Natural killer cell (primary cell): ENCODE measurements at regions not wholly inside any gene's neighbourhood (a gene's known extent, or its start where the extent isn't known, plus 50 kb on each side); places are given as distances from the start of the nearest gene placed in this dataset.

ENCODE experiments used
- ATAC-seq, 3 donors: fragments of 150-1000 bp in 2 of 3; fragments of 200-7000 bp in 1 of 3; cut with Tn5 transposase; 1 replicate in 1 of 3; 2 replicates in 2 of 3; pipeline ENCODE4 v1.10.0; 2021; ENCODE audit warnings: mild to moderate bottlenecking in 2 of 3, moderate library complexity in 2 of 3
- DNase-seq, 2 donors: peaks; one replicate each; pipeline versions ENCODE4 v3.0.0 to v3.0.0-alpha.2; 2013 to 2021; ENCODE audit warnings: mixed read lengths in 1 of 2
- H3K27ac ChIP-seq: one replicate; pipeline ENCODE4 v1.5.1; 2013; ENCODE audit warnings: mild to moderate bottlenecking, low read length
- H3K27me3 ChIP-seq: one replicate; pipeline ENCODE4 v1.6.1; 2013; ENCODE audit warnings: low read length; ENCODE audit not compliant: control insufficient read depth, insufficient read depth
- H3K36me3 ChIP-seq: one replicate; pipeline ENCODE4 v1.6.1; 2013; ENCODE audit warnings: low read length; ENCODE audit not compliant: control insufficient read depth, insufficient read depth
- H3K4me1 ChIP-seq: one replicate; pipeline ENCODE4 v1.6.1; 2013; ENCODE audit warnings: low read length; ENCODE audit not compliant: control insufficient read depth, insufficient read depth
- H3K4me3 ChIP-seq: one replicate; pipeline ENCODE4 v1.5.1; 2013; ENCODE audit warnings: low read length
- H3K9me3 ChIP-seq: one replicate; pipeline ENCODE4 v1.6.1; 2013; ENCODE audit warnings: low read length; ENCODE audit not compliant: control insufficient read depth, insufficient read depth
- H3K27ac Mint-ChIP-seq, 2 donors: one replicate each; pipeline ENCODE4 v1.8.0; 2022; ENCODE audit warnings: mild to moderate bottlenecking in 2 of 2, mixed read lengths in 2 of 2, moderate library complexity in 1 of 2
- H3K27me3 Mint-ChIP-seq, 2 donors: one replicate each; pipeline ENCODE4 v1.8.0; 2022; ENCODE audit warnings: low read depth in 2 of 2, mixed read lengths in 2 of 2
- H3K36me3 Mint-ChIP-seq: one replicate; pipeline ENCODE4 v1.8.0; 2022; ENCODE audit warnings: mixed read lengths
- H3K4me1 Mint-ChIP-seq, 2 donors: one replicate each; pipeline ENCODE4 v1.8.0; 2022; ENCODE audit warnings: mixed read lengths in 2 of 2
- H3K4me3 Mint-ChIP-seq: one replicate; pipeline ENCODE4 v1.8.0; 2022; ENCODE audit warnings: mild to moderate bottlenecking, moderate library complexity, mixed read lengths
- H3K9me3 Mint-ChIP-seq, 2 donors: one replicate each; pipeline ENCODE4 v1.8.0; 2022; ENCODE audit warnings: mixed read lengths in 2 of 2
- CTCF ChIP-seq: fragments of 200-600 bp; IDR thresholded peaks from one replicate; pipeline ENCODE4 v1.8.0; 2022; ENCODE audit warnings: antibody characterized with exemption
- WGBS: methylation state at CpG from one replicate; pipeline ENCODE4 v1.1.7; 2013; ENCODE audit warnings: missing lambda C conversion rate; ENCODE audit not compliant: insufficient coverage; 5-methylcytosine and 5-hydroxymethylcytosine counted together
- intact Hi-C: fragments of 100-400 bp; cut with micrococcal nuclease; formaldehyde crosslinking; loops from one replicate; pipeline ENCODE4 v1.14.2; 2022

- no peaks in the 10 kb centered on the region for H3K9me3 Mint-ChIP-seq
- no peak overlapping the region for H3K4me3 Mint-ChIP-seq
- intact Hi-C loops, result no loop called here
- H3K36me3 Mint-ChIP-seq, result no peaks in the 10 kb centered on the region
- H3K9me3 ChIP-seq, result no peaks in the 10 kb centered on the region
- no peak overlapping the region for H3K27ac Mint-ChIP-seq
- H3K4me3 ChIP-seq, result no peak overlapping the region
- no peaks in the 10 kb centered on the region for H3K27me3 Mint-ChIP-seq
- H3K36me3 ChIP-seq, result no peaks in the 10 kb centered on the region
- no peak for DNase-seq
- ATAC-seq, result no peak
- no peaks in the 10 kb centered on the region for H3K4me1 Mint-ChIP-seq
- H3K27ac ChIP-seq, result no peak overlapping the region
- no peaks in the 10 kb centered on the region for H3K27me3 ChIP-seq
- no peaks in the 10 kb centered on the region for H3K4me1 ChIP-seq
- no peak for TF ChIP-seq CTCF
- WGBS, result 91% methylated on average over 8 of the region's 8 CpGs
Observed at GRCh38 chr5:143636931-143637528, 174.9 kb upstream of the HMHB1 start.

GRCh38 chr5:143635888-143636287 lies 176.1 kb upstream of the HMHB1 start:
- Mint-ChIP-seq H3K27me3 (no peaks in the 10 kb centered on the region), H3K36me3 (no peaks in the 10 kb centered on the region), H3K4me1 (no peaks in the 10 kb centered on the region), H3K9me3 (no peaks in the 10 kb centered on the region), H3K4me3 (no peak overlapping the region), H3K27ac (no peak overlapping the region)
- no peak overlapping the region for H3K27ac ChIP-seq
- H3K36me3 ChIP-seq, result no peaks in the 10 kb centered on the region
- ATAC-seq (no peak), DNase-seq (no peak)
- H3K9me3 ChIP-seq, result no peaks in the 10 kb centered on the region
- no peak overlapping the region for H3K4me3 ChIP-seq
- intact Hi-C loops, result no loop called here
- no peak for TF ChIP-seq CTCF
- WGBS, result 100% methylated on average over 1 of the region's 2 CpGs
- H3K4me1 ChIP-seq, result no peaks in the 10 kb centered on the region
- H3K27me3 ChIP-seq, result no peaks in the 10 kb centered on the region

- TF ChIP-seq CTCF, result no peak
- Histone ChIP-seq H3K27me3 (no peaks in the 10 kb centered on the region), H3K27ac (no peak overlapping the region), H3K4me1 (no peaks in the 10 kb centered on the region), H3K4me3 (no peak overlapping the region), H3K9me3 (no peaks in the 10 kb centered on the region), H3K36me3 (no peaks in the 10 kb centered on the region)
- DNase-seq, result no peak
- intact Hi-C loops, result no loop called here
- Mint-ChIP-seq H3K9me3 (no peaks in the 10 kb centered on the region), H3K27me3 (no peaks in the 10 kb centered on the region), H3K27ac (no peak overlapping the region), H3K36me3 (no peaks in the 10 kb centered on the region), H3K4me3 (no peak overlapping the region), H3K4me1 (no peaks in the 10 kb centered on the region)
- 91% methylated on average over 6 of the region's 6 CpGs for WGBS
- no peak for ATAC-seq
Observed at GRCh38 chr5:143635146-143635752, 176.7 kb upstream of the HMHB1 start.

- no peak overlapping the region for H3K4me3 ChIP-seq
- Mint-ChIP-seq H3K27ac (no peak overlapping the region), H3K27me3 (no peaks in the 10 kb centered on the region), H3K36me3 (no peaks in the 10 kb centered on the region), H3K9me3 (no peaks in the 10 kb centered on the region), H3K4me1 (no peaks in the 10 kb centered on the region), H3K4me3 (no peak overlapping the region)
- no peak overlapping the region for H3K27ac ChIP-seq
- H3K36me3 ChIP-seq, result no peaks in the 10 kb centered on the region
- ATAC-seq (no peak), DNase-seq (no peak)
- intact Hi-C loops, result no loop called here
- no peaks in the 10 kb centered on the region for H3K4me1 ChIP-seq
- no peaks in the 10 kb centered on the region for H3K9me3 ChIP-seq
- no peak for TF ChIP-seq CTCF
- no peaks in the 10 kb centered on the region for H3K27me3 ChIP-seq
Observed at GRCh38 chr5:143634689-143635088, 177.3 kb upstream of the HMHB1 start.
